WTC11 (cell line): ENCODE measurements at regions not wholly inside any gene's neighbourhood (a gene's known extent, or its start where the extent isn't known, plus 50 kb on each side); places are given as distances from the start of the nearest gene placed in this dataset.

ENCODE experiments used
- ATAC-seq: fragments of 200-7000 bp; cut with Tn5 transposase; 2 replicates; pipeline ENCODE4 v1.10.0; 2021; ENCODE audit warnings: mild to moderate bottlenecking, moderate library complexity
- CTCF ChIA-PET: fragments of 300-600 bp; sonication (Branson Sonifier 250); formaldehyde crosslinking; loops from one replicate; lab custom pipeline; 2021; ENCODE audit warnings: antibody characterized with exemption; lab: Charles Lee
- POLR2A ChIA-PET: fragments of 350-600 bp; sonication (Branson Sonifier 250); formaldehyde crosslinking; loops from one replicate; lab custom pipeline; 2021; ENCODE audit warnings: antibody characterized with exemption; lab: Charles Lee
- DNase-seq: peaks from one replicate; pipeline ENCODE4 v3.0.0; 2021; ENCODE audit warnings: low spot score
- H3K27ac Mint-ChIP-seq: 2 replicates; pipeline ENCODE4 v1.8.0; 2021; ENCODE audit warnings: mixed read lengths
- H3K27me3 Mint-ChIP-seq: 2 replicates; pipeline ENCODE4 v1.8.0; 2021; ENCODE audit warnings: low read depth, mild to moderate bottlenecking, moderate library complexity, mixed read lengths
- H3K36me3 Mint-ChIP-seq: 2 replicates; pipeline ENCODE4 v1.8.0; 2021; ENCODE audit warnings: mixed read lengths
- H3K4me1 Mint-ChIP-seq: 2 replicates; pipeline ENCODE4 v1.8.0; 2022; ENCODE audit warnings: mixed read lengths
- H3K4me3 Mint-ChIP-seq: 2 replicates; pipeline ENCODE4 v1.8.0; 2021; ENCODE audit warnings: mild to moderate bottlenecking, moderate library complexity, mixed read lengths
- H3K9me3 Mint-ChIP-seq: 2 replicates; pipeline ENCODE4 v1.8.0; 2021; ENCODE audit warnings: mixed read lengths
- CREM ChIP-seq: sonication (generic); formaldehyde crosslinking; IDR thresholded peaks from 2 replicates; pipeline ENCODE4 v1.8.1; 2022; ENCODE audit warnings: mild to moderate bottlenecking, missing genetic modification reagents, moderate library complexity
- E2F1 ChIP-seq: sonication (generic); formaldehyde crosslinking; IDR thresholded peaks from 2 replicates; pipeline ENCODE4 v1.8.0; 2022; ENCODE audit warnings: mild to moderate bottlenecking, missing genetic modification reagents
- FOXK1 ChIP-seq: sonication (generic); formaldehyde crosslinking; IDR thresholded peaks from 2 replicates; pipeline ENCODE4 v1.8.0; 2022; ENCODE audit warnings: mild to moderate bottlenecking, moderate library complexity, missing genetic modification reagents
- HMGXB4 ChIP-seq: sonication (generic); formaldehyde crosslinking; IDR thresholded peaks from 2 replicates; pipeline ENCODE4 v1.8.1; 2023; ENCODE audit warnings: mild to moderate bottlenecking, moderate library complexity, missing genetic modification reagents
- MAX ChIP-seq: sonication (generic); formaldehyde crosslinking; IDR thresholded peaks from 2 replicates; pipeline ENCODE4 v1.8.0; 2022; ENCODE audit warnings: mild to moderate bottlenecking, missing genetic modification reagents
- MLX ChIP-seq: sonication (generic); formaldehyde crosslinking; IDR thresholded peaks from 2 replicates; pipeline ENCODE4 v1.8.1; 2023; ENCODE audit warnings: mild to moderate bottlenecking, missing genetic modification reagents, moderate library complexity
- OVOL2 ChIP-seq: fragments of 250-450 bp; sonication (Bioruptor Pico); IDR thresholded peaks from 2 replicates; pipeline ENCODE4 v1.9.0; 2021; ENCODE audit warnings: mild to moderate bottlenecking, borderline replicate concordance
- PRDM15 ChIP-seq: sonication (generic); formaldehyde crosslinking; IDR thresholded peaks from 2 replicates; pipeline ENCODE4 v1.8.0; 2022; ENCODE audit warnings: missing genetic modification reagents
- PRRX2 ChIP-seq: fragments of 250-450 bp; sonication (Bioruptor Pico); IDR thresholded peaks from 2 replicates; pipeline ENCODE4 v1.8.0; 2021; ENCODE audit warnings: mild to moderate bottlenecking
- RORB ChIP-seq: fragments of 250-450 bp; sonication (Bioruptor Pico); IDR thresholded peaks from 2 replicates; pipeline ENCODE4 v1.9.0; 2021; ENCODE audit warnings: mild to moderate bottlenecking
- STAT6 ChIP-seq: sonication (generic); formaldehyde crosslinking; conservative IDR thresholded peaks from 2 replicates; pipeline ENCODE4 v1.8.1; 2023; ENCODE audit warnings: mild to moderate bottlenecking, low read depth, missing genetic modification reagents, moderate library complexity
- ZNF317 ChIP-seq: sonication (generic); formaldehyde crosslinking; IDR thresholded peaks from 2 replicates; pipeline ENCODE4 v1.8.1; 2023; ENCODE audit warnings: low read depth, mild to moderate bottlenecking, moderate library complexity, missing genetic modification reagents, borderline replicate concordance
- ZNF416 ChIP-seq: fragments of 250-450 bp; sonication (Bioruptor Pico); IDR thresholded peaks from 2 replicates; pipeline ENCODE4 v1.9.0; 2021; ENCODE audit warnings: mild to moderate bottlenecking, inconsistent platforms
- ZSCAN18 ChIP-seq: fragments of 250-450 bp; sonication (Bioruptor Pico); IDR thresholded peaks from 2 replicates; pipeline ENCODE4 v2.1.2; 2022; ENCODE audit warnings: mild to moderate bottlenecking, moderate library complexity

- no peak for ATAC-seq
- POLR2A ChIA-PET: no interaction called here
- TF ChIP-seq STAT6 (CRISPR knock-in tag) (no peak), MLX (CRISPR knock-in tag) (no peak), OVOL2 (no peak)
- no peak overlapping the region for H3K27ac Mint-ChIP-seq
- H3K4me1 Mint-ChIP-seq: no peaks in the 10 kb centered on the region
- H3K9me3 Mint-ChIP-seq: peaks cover 6% of the 10 kb centered on the region; the same call in 1 of the 2 replicates
- H3K4me3 Mint-ChIP-seq: no peak overlapping the region
- DNase-seq: no peak
- no peaks in the 10 kb centered on the region for H3K36me3 Mint-ChIP-seq
- CTCF ChIA-PET: no interaction called here
- no peaks in the 10 kb centered on the region for H3K27me3 Mint-ChIP-seq
Observed at GRCh38 chr7:67962863-67963262, 966.2 kb downstream of the TYW1 start.

- ATAC-seq: no peak
- H3K4me1 Mint-ChIP-seq: no peaks in the 10 kb centered on the region
- TF ChIP-seq ZNF317 (CRISPR knock-in tag) (no peak), ZSCAN18 (CRISPR knock-in tag) (no peak), HMGXB4 (CRISPR knock-in tag) (no peak)
- TF ChIP-seq, all 79 proteins: peak for 0
- Mint-ChIP-seq H3K27me3 (no peaks in the 10 kb centered on the region), H3K4me3 (no peak overlapping the region), H3K27ac (no peak overlapping the region), H3K36me3 (no peaks in the 10 kb centered on the region), H3K9me3 (no peaks in the 10 kb centered on the region)
- ChIA-PET POLR2A (no interaction called here), CTCF (no interaction called here)
- DNase-seq: no peak
Observed at GRCh38 chr7:67976490-67976889, 979.9 kb downstream of the TYW1 start.

- no peaks in the 10 kb centered on the region for H3K27me3 Mint-ChIP-seq
- no peaks in the 10 kb centered on the region for H3K36me3 Mint-ChIP-seq
- ChIA-PET POLR2A (no interaction called here), CTCF (no interaction called here)
- no peaks in the 10 kb centered on the region for H3K9me3 Mint-ChIP-seq
- no peak overlapping the region for H3K4me3 Mint-ChIP-seq
- no peaks in the 10 kb centered on the region for H3K4me1 Mint-ChIP-seq
- DNase-seq (no peak), ATAC-seq (no peak)
- no peak overlapping the region for H3K27ac Mint-ChIP-seq
- no peak for TF ChIP-seq FOXK1 (CRISPR knock-in tag)
- TF ChIP-seq ZSCAN18 (CRISPR knock-in tag): no peak
- no peak for TF ChIP-seq PRDM15
- no peak for TF ChIP-seq ZNF416 (CRISPR knock-in tag)
- no peak for TF ChIP-seq E2F1 (CRISPR knock-in tag)
- no peak for TF ChIP-seq RORB
- TF ChIP-seq MAX (CRISPR knock-in tag): no peak
- TF ChIP-seq PRRX2 (CRISPR knock-in tag): no peak
- no peak for TF ChIP-seq CREM (CRISPR knock-in tag)
Observed at GRCh38 chr7:67983486-67983885, 986.9 kb downstream of the TYW1 start.
